H1 (cell line): ENCODE measurements at regions not wholly inside any gene's neighbourhood (a gene's known extent, or its start where the extent isn't known, plus 50 kb on each side); places are given as distances from the start of the nearest gene placed in this dataset.

ENCODE experiments used
- CTCF ChIA-PET: fragments of 300-600 bp; sonication (Branson Sonifier 250); formaldehyde crosslinking; loops from one replicate; lab custom pipeline; 2021; ENCODE audit not compliant: partially characterized antibody; lab: Charles Lee
- POLR2A ChIA-PET: fragments of 300-600 bp; sonication (Branson Sonifier 250); formaldehyde crosslinking; loops from one replicate; lab custom pipeline; 2021; ENCODE audit warnings: inconsistent platforms; ENCODE audit not compliant: partially characterized antibody; lab: Charles Lee
- DNase-seq, 2 experiments: peaks; one replicate each; pipeline versions ENCODE4 v3.0.0 to v3.0.0-alpha.2; 2010 to 2022; ENCODE audit warnings: low spot score in 2 of 2, low read depth in 1 of 2, mixed read lengths in 1 of 2
- FAIRE-seq: peaks from 2 replicates; lab custom pipeline; 2011; peaks lifted over from hg19 to GRCh38; lab: Jason Lieb, UNC
- H2AFZ ChIP-seq: 2 replicates; pipeline ENCODE4 v1.8.1; 2012; ENCODE audit warnings: low read length, inconsistent platforms
- H2AK5ac ChIP-seq: 2 replicates; pipeline ENCODE4 v1.6.1; 2013; ENCODE audit warnings: low read depth, low read length
- H2BK120ac ChIP-seq: replicated peaks from 2 replicates; pipeline ENCODE3; 2013; ENCODE audit warnings: low read depth, low read length, inconsistent platforms
- H2BK12ac ChIP-seq: 2 replicates; pipeline ENCODE4 v1.6.1; 2013; ENCODE audit warnings: low read depth, low read length
- H2BK15ac ChIP-seq: 2 replicates; pipeline ENCODE4 v1.6.1; 2013; ENCODE audit warnings: low read length
- H2BK20ac ChIP-seq: 2 replicates; pipeline ENCODE4 v1.6.1; 2013; ENCODE audit warnings: low read length
- H2BK5ac ChIP-seq: 2 replicates; pipeline ENCODE4 v1.6.1; 2013; ENCODE audit warnings: low read depth, low read length
- H3K14ac ChIP-seq: 2 replicates; pipeline ENCODE4 v1.6.1; 2013; ENCODE audit warnings: inconsistent platforms; ENCODE audit not compliant: insufficient read length
- H3K18ac ChIP-seq: 2 replicates; pipeline ENCODE4 v1.6.1; 2013; ENCODE audit warnings: low read length; ENCODE audit errors: extremely low read depth
- H3K23ac ChIP-seq: 2 replicates; pipeline ENCODE4 v1.6.1; 2013; ENCODE audit warnings: inconsistent platforms; ENCODE audit not compliant: insufficient read length
- H3K23me2 ChIP-seq: 2 replicates; pipeline ENCODE4 v1.6.1; 2013; ENCODE audit warnings: low read depth, low read length
- H3K27ac ChIP-seq: 2 replicates; pipeline ENCODE4 v1.6.1; 2011; ENCODE audit warnings: low read depth, low read length, inconsistent platforms
- H3K27me3 ChIP-seq, 4 experiments: replicated peaks in 1 of 4; 1 replicate in 1 of 4; 2 replicates in 3 of 4; pipeline versions ENCODE4 v1.6.1 to v1.8.1; 2011 to 2013; ENCODE audit warnings: low read length in 3 of 4, mild to moderate bottlenecking in 3 of 4, inconsistent platforms in 2 of 4, mixed read lengths in 2 of 4, moderate library complexity in 1 of 4; ENCODE audit not compliant: control insufficient read depth in 3 of 4, insufficient read depth in 3 of 4; ENCODE audit errors: extremely low read depth in 1 of 4
- H3K36me3 ChIP-seq, 4 experiments: 2 replicates each; pipeline versions ENCODE4 v1.6.1 to v1.8.1; 2011 to 2013; ENCODE audit warnings: mild to moderate bottlenecking in 4 of 4, low read length in 3 of 4, moderate library complexity in 2 of 4, control low read depth in 1 of 4, inconsistent platforms in 1 of 4; ENCODE audit not compliant: insufficient read depth in 4 of 4, control insufficient read depth in 2 of 4
- H3K4ac ChIP-seq: replicated peaks from 2 replicates; pipeline ENCODE3; 2013; ENCODE audit warnings: low read length, low read depth, mixed read lengths, inconsistent platforms; ENCODE audit not compliant: insufficient read length
- H3K4me1 ChIP-seq, 4 experiments: replicated peaks in 1 of 4; 1 replicate in 1 of 4; 2 replicates in 3 of 4; pipeline versions ENCODE4 v1.6.1 to v1.8.1; 2011 to 2013; ENCODE audit warnings: low read length in 3 of 4, inconsistent platforms in 2 of 4, mixed read lengths in 1 of 4; ENCODE audit not compliant: insufficient read depth in 4 of 4, control insufficient read depth in 3 of 4
- H3K4me2 ChIP-seq, 2 experiments: 2 replicates each; pipeline versions ENCODE4 v1.6.1 to v1.8.1; 2011 to 2013; ENCODE audit warnings: low read depth in 2 of 2, low read length in 2 of 2, control low read depth in 1 of 2, inconsistent platforms in 1 of 2, mild to moderate bottlenecking in 1 of 2; ENCODE audit not compliant: insufficient read depth in 1 of 2
- H3K4me3 ChIP-seq, 4 experiments: fragments of 200-600, 300-600 bp in 1 of 4; sonication (generic), shearing (Covaris generic), sonication (Bioruptor Twin) in 1 of 4; 2 replicates each; pipeline versions ENCODE4 v1.5.1 to v1.8.1; 2011 to 2016; ENCODE audit warnings: low read length in 4 of 4, low read depth in 3 of 4, control low read depth in 2 of 4, inconsistent platforms in 2 of 4, mild to moderate bottlenecking in 2 of 4, mixed read lengths in 1 of 4, moderate library complexity in 1 of 4; ENCODE audit not compliant: insufficient read depth in 2 of 4; ENCODE audit errors: extremely low read depth in 1 of 4
- H3K56ac ChIP-seq: replicated peaks from 2 replicates; pipeline ENCODE3; 2013; ENCODE audit warnings: low read depth, mild to moderate bottlenecking, mixed read lengths, low read length, inconsistent platforms; ENCODE audit not compliant: insufficient read length
- H3K79me1 ChIP-seq: 2 replicates; pipeline ENCODE4 v1.6.1; 2013; ENCODE audit warnings: low read depth, low read length, control low read depth
- H3K79me2 ChIP-seq, 2 experiments: 2 replicates each; pipeline versions ENCODE4 v1.6.1 to v1.8.1; 2012 to 2013; ENCODE audit warnings: low read length in 2 of 2, mild to moderate bottlenecking in 2 of 2, inconsistent platforms in 1 of 2; ENCODE audit not compliant: insufficient read depth in 2 of 2, control insufficient read depth in 1 of 2
- H3K9ac ChIP-seq, 4 experiments: replicated peaks in 1 of 4; 1 replicate in 1 of 4; 2 replicates in 3 of 4; pipeline versions ENCODE4 v1.6.1 to v1.8.1; 2011 to 2013; ENCODE audit warnings: low read depth in 3 of 4, low read length in 3 of 4, control low read depth in 2 of 4, mild to moderate bottlenecking in 2 of 4, moderate library complexity in 2 of 4, inconsistent platforms in 1 of 4; ENCODE audit errors: extremely low read depth in 1 of 4
- H3K9me3 ChIP-seq, 2 experiments: 2 replicates each; pipeline versions ENCODE4 v1.6.1 to v1.8.1; 2012 to 2013; ENCODE audit warnings: mild to moderate bottlenecking in 2 of 2, moderate library complexity in 2 of 2, control low read depth in 1 of 2, inconsistent platforms in 1 of 2, low read depth in 1 of 2, low read length in 1 of 2, mixed read lengths in 1 of 2; ENCODE audit not compliant: insufficient read depth in 2 of 2
- H4K20me1 ChIP-seq, 2 experiments: replicated peaks in 1 of 2; 2 replicates each; pipeline versions ENCODE3 to v1.8.1; 2011 to 2013; ENCODE audit warnings: inconsistent platforms in 2 of 2, low read length in 2 of 2, mild to moderate bottlenecking in 1 of 2; ENCODE audit not compliant: insufficient read depth in 2 of 2, control insufficient read depth in 1 of 2
- H4K5ac ChIP-seq: 2 replicates; pipeline ENCODE4 v1.6.1; 2013; ENCODE audit warnings: low read length, low read depth, mixed read lengths, inconsistent platforms; ENCODE audit not compliant: insufficient read length
- H4K8ac ChIP-seq: 2 replicates; pipeline ENCODE4 v1.8.0; 2013; ENCODE audit warnings: mild to moderate bottlenecking, moderate library complexity, low read length, inconsistent platforms; ENCODE audit not compliant: insufficient read depth; ENCODE audit errors: extremely low read depth
- H4K91ac ChIP-seq: replicated peaks from 2 replicates; pipeline ENCODE3; 2013; ENCODE audit warnings: low read length, mixed read lengths, inconsistent platforms; ENCODE audit not compliant: insufficient read length
- ATF3 ChIP-seq: IDR thresholded peaks from 2 replicates; pipeline ENCODE4 v1.6.1; 2011; ENCODE audit warnings: low read depth, mild to moderate bottlenecking, low read length; ENCODE audit not compliant: insufficient read depth
- EP300 ChIP-seq, 2 experiments: IDR thresholded peaks; 1 replicate in 1 of 2; 2 replicates in 1 of 2; pipeline ENCODE4 v1.6.1; 2011 to 2012; ENCODE audit warnings: low read depth in 2 of 2, low read length in 2 of 2, mild to moderate bottlenecking in 2 of 2, borderline replicate concordance in 1 of 2, inconsistent platforms in 1 of 2, moderate library complexity in 1 of 2
- HDAC2 ChIP-seq, 2 experiments: fragments of 300-600 bp in 1 of 2; sonication (generic) in 1 of 2; IDR thresholded peaks; 2 replicates each; pipeline ENCODE4 v1.6.1; 2011 to 2012; ENCODE audit warnings: low read depth in 2 of 2, low read length in 2 of 2, mild to moderate bottlenecking in 2 of 2, moderate library complexity in 2 of 2, borderline replicate concordance in 1 of 2, inconsistent platforms in 1 of 2
- RAD21 ChIP-seq, 2 experiments: IDR thresholded peaks in 1 of 2; conservative IDR thresholded peaks in 1 of 2; 2 replicates each; pipeline ENCODE4 v1.6.1; 2011; ENCODE audit warnings: low read depth in 2 of 2, low read length in 2 of 2, improper control_type of control experiment in 1 of 2, inconsistent platforms in 1 of 2, mild to moderate bottlenecking in 1 of 2, moderate library complexity in 1 of 2
- WGBS, 2 experiments: shearing (Covaris generic) in 1 of 2; methylation state at CpG; one replicate each; pipeline versions ENCODE4 v1.1.6 to v1.1.7; 2013 to 2015; ENCODE audit warnings: low lambda C conversion rate in 2 of 2, mixed read lengths in 2 of 2, inconsistent platforms in 1 of 2, low coverage in 1 of 2, missing lambda C conversion rate in 1 of 2; ENCODE audit not compliant: insufficient replicate concordance in 2 of 2, insufficient coverage in 1 of 2, insufficient read length in 1 of 2; ENCODE audit errors: extremely low coverage in 1 of 2, missing lambda C conversion rate in 1 of 2; 5-methylcytosine and 5-hydroxymethylcytosine counted together

DNA sequence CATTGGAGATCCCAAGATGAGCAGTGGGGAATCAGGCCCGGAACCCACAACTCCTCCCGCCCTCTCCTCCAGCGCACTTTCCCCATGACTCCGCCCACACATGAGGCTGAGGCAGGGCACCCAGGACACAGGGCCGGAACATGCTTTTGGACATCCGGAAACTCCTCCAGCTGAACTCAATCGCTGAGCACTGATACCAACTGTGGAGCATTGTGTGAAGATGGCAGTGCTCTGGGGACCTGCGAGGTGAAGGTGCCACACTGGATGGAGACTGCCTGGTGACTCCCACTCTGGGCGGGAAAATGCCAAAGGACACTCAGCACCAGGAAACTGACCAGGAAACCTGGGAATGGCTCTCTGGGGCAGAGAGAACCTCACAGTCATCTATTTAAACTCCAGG, 189.1 kb downstream of the FAM43A start:
- no peaks in the 10 kb centered on the region; a peak in 1 of 7 replicates for H3K27me3 ChIP-seq
- H3K9me3 ChIP-seq: peaks cover 0 to 2% of the 10 kb centered on the region in 2 experiments; a peak in 2 of 4 replicates
- no peak for DNase-seq
- H2AFZ ChIP-seq: no peak overlapping the region
- no peak overlapping the region for H4K5ac ChIP-seq
- H2BK120ac ChIP-seq: no peak overlapping the region
- no peak overlapping the region for H3K56ac ChIP-seq
- ChIA-PET POLR2A (interaction anchor here (0.6 kb wide), 1 partner anchor 11 kb away, joined by 4 read pairs; no protein-coding TSS in a partner anchor), CTCF (no interaction called here)
- no peaks in the 10 kb centered on the region for H3K36me3 ChIP-seq
- TF ChIP-seq ATF3: no peak
- TF ChIP-seq EP300 (IDR thresholded peaks at IDR 0.05; ENCODE audit: borderline replicate concordance in 1 of 2, low read depth in 2 of 2, low read length in 2 of 2): no peak
- no peak for TF ChIP-seq HDAC2 (IDR thresholded peaks at IDR 0.05; ENCODE audit: borderline replicate concordance in 1 of 2, low read depth in 2 of 2, low read length in 2 of 2)
- TF ChIP-seq RAD21 (IDR thresholded peaks at IDR 0.05 in 1 of 2, conservative IDR thresholded peaks at IDR 0.05 in 1 of 2; ENCODE audit: low read depth in 2 of 2, low read length in 2 of 2): no peak
- no peak overlapping the region for H3K9ac ChIP-seq
- H4K8ac ChIP-seq: no peak overlapping the region
- H3K18ac ChIP-seq: no peak overlapping the region; the same call in 1 of the 2 replicates
- no peak overlapping the region for H2BK20ac ChIP-seq
- H4K91ac ChIP-seq: no peak overlapping the region
- no peak overlapping the region for H3K23ac ChIP-seq
- no peaks in the 10 kb centered on the region for H3K23me2 ChIP-seq
- H3K4me3 ChIP-seq: no peak overlapping the region
- no peak overlapping the region for H3K14ac ChIP-seq
- H2BK15ac ChIP-seq: no peak overlapping the region
- no peak for FAIRE-seq
- no peak overlapping the region for H2AK5ac ChIP-seq
- H3K79me2 ChIP-seq: no peaks in the 10 kb centered on the region
- no peak overlapping the region for H2BK12ac ChIP-seq
- no peak overlapping the region for H3K4ac ChIP-seq
- WGBS, 2 experiments: 79% methylated on average over 9 of the region's 9 CpGs; no CpG with 5 or more reads in 1 of the 2 experiments
- no peak overlapping the region for H3K27ac ChIP-seq
- H3K4me1 ChIP-seq: peaks cover 0 to 12% (median 7%) of the 10 kb centered on the region in 4 experiments; a peak in 6 of 7 replicates
- no peak overlapping the region for H2BK5ac ChIP-seq
- no peaks in the 10 kb centered on the region for H4K20me1 ChIP-seq
- H3K4me2 ChIP-seq: no peak overlapping the region
- H3K79me1 ChIP-seq: no peaks in the 10 kb centered on the region
